ENCODE measurements at regions not wholly inside any gene's neighbourhood (a gene's known extent, or its start where the extent isn't known, plus 50 kb on each side); places are given as distances from the start of the nearest gene placed in this dataset.
A peak's percentile ranks its signal among the peaks of the same experiment; 100 is the strongest.

GRCh38 chr12:28937196-28937595, 211.9 kb upstream of the FAR2 start:
- peak in 1 of 2 experiments; percentile 40 for DNase-seq (ENCODE audit: low read depth in 2 of 2)

DNA sequence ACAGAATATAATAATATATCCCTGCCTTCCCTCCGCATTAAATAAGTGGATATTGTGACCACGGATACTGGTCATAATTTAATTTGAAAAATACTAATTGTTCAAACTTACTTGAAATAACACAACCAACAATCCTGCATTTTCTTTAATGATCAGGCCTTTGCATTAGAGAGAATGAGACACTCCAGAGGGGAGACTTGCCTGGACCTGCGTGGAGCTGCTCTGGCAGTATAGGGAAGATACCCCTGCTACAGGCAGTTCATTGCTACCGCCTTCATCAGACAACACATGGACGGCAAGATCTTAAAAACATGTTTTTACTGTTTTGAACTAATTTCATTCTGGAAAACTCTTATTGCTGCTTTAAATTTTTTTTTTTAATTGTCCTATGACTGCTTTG, 211.0 kb upstream of the FAR2 start:
- no peak for DNase-seq (ENCODE audit: low read depth in 2 of 2)

DNA sequence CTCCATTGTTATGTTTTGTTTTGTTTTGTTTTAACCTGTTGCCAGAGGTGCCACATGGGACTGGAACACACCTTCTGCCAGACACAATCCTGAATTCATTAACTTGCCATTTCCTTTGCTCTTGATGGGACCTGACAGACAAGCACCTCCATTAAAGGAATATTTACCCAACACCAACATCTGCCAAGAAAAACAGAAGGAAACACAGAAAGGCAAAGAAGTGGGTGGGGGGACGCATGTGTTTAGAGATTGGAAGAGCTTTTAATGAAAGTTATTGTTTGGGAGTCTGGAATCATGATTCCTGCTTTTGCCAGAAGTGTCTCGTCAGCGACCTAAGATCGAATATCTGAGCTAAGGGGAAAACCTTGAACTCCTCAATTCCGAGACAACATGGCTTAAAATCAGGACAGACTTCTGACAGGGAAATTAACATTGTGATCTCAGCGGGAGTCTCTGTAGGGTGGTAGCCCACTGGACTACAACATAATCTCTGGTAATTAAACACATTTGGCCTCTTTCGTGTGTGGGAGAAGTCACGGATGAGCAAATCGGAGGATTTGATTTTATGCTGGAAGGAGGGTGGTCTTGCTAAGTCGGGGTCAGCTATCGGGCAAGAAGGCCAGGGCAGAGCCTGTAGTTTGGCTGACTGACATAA, 210.4 kb upstream of the FAR2 start:
- no peak for DNase-seq (ENCODE audit: low read depth in 2 of 2)

GRCh38 chr12:28939427-28939826, 209.7 kb upstream of the FAR2 start:
- DNase-seq (ENCODE audit: low read depth in 2 of 2) = no peak

DNA sequence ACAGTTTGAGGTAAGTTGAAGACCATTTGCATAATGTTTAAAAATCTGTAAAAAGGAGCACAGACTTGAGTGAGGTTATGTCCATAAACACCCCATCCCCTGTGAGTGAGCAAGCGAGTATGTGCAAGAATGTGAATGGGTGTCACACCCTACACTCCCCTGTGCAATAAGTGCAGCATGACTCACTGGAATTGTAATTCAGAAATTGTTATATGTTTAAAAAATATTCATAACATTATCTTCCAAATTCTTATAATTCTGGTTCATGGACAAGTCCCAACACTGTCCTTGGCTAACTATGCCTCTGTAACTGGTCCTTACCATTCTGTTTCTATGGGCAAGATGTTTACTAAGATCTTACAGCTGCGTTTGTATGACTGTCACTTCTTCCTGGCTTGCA, 207.8 kb upstream of the FAR2 start:
- DNase-seq (ENCODE audit: low read depth in 2 of 2) = no peak

DNA sequence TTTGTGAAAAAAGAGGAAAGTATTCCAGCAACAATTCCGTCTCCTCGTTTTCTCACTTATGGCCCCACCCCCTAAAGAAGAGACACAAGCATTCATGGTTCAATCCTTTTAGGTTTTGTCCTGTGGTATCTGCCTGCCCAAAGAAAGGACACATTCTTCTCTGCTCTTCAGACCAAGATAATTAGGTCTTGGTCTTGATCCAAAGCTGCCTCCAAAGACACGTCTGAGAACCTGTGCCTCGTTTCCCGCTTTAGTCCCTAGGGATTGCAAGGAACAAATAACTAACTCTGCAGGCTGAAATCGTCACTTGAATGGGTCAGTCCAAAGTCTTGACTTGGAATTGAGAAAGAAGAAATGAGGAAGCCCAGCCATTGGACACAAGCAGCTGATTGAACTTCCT, 202.7 kb upstream of the FAR2 start:
- DNase-seq (ENCODE audit: low read depth in 2 of 2) = no peak

DNA sequence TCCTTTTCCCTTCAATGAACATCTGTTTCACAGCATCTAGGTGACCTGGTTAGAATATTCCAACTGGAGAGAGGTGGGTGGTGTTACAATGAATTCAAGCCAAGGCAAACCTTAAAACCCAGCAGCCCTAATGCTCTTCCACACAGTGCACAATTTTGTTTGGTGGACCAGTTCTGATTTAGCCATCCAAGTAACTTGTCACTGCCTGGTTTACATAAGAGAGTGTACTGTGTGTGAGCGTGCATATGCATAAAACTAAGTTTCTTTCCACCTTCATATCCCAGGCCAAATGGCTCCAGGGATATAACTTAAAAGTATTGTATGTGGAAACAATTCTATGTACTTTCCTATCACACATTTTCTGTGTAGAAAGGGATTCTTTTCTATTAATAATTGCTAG, 200.4 kb upstream of the FAR2 start:
- DNase-seq (ENCODE audit: low read depth in 2 of 2) = no peak

DNA sequence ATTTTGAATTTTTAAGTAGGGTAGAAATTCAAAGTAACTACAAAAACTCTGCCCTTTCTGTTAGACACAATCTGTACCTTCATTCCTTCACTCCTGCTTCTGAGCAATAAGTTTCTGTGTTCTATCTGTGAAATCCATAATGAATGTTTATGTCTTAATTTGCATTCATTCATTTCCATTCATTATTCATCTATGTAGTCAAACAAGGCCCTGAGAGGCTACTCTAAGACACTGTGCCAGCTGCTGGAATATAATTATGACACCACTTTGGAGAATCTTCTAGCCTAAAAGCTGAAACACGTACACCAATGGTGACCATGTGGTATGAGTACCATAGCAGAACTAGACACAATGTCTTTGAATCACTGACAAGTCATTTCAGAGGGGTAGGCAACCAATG, 199.9 kb upstream of the FAR2 start:
- DNase-seq (ENCODE audit: low read depth in 2 of 2) = no peak

GRCh38 chr12:28950049-28950448, 199.0 kb upstream of the FAR2 start:
- no peak for DNase-seq (ENCODE audit: low read depth in 2 of 2)

GRCh38 chr12:28951935-28952334, 197.1 kb upstream of the FAR2 start:
- no peak for DNase-seq (ENCODE audit: low read depth in 2 of 2)

GRCh38 chr12:28954333-28954732, 194.7 kb upstream of the FAR2 start:
- no peak for DNase-seq (ENCODE audit: low read depth in 2 of 2)

GRCh38 chr12:28955491-28955890, 193.6 kb upstream of the FAR2 start:
- DNase-seq (ENCODE audit: low read depth in 2 of 2) = no peak

DNA sequence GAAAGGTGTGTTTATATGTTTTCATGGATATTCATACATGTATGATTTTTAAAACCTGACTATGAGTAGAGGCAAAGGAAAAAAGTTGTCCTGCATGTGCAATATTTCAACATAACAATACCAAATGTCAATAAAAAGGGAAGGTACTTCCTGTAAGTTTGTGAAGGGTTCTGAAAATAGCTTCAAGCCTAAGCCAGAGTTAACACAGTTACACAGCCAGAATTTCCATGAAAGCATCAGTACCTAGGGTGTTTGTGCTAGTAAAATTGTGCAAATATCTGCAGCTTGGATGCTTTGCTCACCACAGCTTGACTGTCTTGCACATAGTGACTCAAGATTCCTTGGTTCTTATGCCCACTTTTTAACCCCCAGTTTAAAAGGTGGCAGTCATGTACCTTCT, 193.1 kb upstream of the FAR2 start:
- no peak for DNase-seq (ENCODE audit: low read depth in 2 of 2)

DNA sequence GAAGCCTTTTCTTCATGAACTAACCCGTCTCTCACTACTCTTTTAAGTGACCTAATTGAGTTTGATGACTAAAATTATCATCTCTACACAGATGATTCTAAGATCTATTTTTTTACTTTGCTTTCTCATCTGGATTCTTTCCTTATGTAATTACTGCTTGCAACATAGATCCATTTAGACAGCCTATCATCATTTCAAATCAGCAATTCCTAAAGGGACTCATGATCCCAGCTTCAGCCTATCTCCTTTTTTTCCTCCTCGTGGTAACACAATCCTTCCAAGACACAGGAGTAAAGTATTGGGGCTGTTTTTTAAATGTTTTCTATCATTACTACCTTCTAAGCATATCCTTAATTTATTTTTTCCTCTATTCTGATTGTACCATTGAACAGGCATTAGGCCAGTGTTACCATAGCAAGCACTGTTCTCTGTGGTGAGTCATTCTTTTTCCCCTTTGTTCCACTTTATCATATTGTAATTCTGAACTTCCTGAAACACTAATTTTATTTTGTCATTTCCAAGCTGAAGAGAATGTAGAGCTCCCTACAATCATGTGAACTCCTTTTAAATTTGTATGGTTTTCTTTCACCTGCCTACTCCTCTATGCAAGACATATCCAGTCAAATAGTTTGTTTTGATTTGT, 190.4 kb upstream of the FAR2 start:
- no peak for DNase-seq (ENCODE audit: low read depth in 2 of 2)

GRCh38 chr12:28961948-28962384, 187.1 kb upstream of the FAR2 start:
- no peak for DNase-seq (ENCODE audit: low read depth in 2 of 2)

GRCh38 chr12:28963554-28963953, 185.5 kb upstream of the FAR2 start:
- no peak for DNase-seq (ENCODE audit: low read depth in 2 of 2)

DNA sequence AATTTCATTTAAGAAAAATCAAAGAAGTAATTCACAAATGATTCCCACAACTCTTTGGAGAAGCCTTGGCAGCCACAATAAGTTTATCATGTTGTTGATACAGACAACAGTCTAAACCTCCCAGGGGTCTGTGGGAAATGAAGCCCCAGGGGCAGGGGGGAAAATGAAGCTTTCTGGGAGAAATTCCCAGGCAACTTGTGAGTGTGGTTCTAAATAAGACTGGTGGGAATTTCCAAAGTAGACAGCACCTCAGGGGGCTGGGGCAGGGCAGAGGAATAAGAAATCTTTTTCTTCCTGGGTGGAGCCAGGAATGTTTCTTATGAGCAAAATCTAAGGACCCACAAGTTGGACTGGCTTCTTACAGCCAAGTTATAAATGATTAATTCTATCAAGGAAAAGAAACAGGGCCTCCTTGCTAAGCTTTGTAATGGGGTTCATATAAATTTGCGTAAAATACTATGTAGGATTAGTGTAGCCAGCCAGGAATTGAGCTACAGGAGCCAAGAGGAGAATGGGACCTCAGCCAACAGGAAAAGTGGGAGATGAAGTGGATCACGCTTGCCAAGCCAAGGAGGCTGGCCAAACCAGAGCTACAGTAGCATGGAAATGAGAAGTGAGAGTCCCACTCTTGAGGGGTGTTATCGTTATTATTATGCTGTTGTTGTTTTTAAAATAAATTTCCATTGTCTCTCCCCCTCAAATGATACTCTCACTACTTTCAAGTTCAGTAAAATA, 182.9 kb upstream of the FAR2 start:
- no peak for DNase-seq (ENCODE audit: low read depth in 2 of 2)

DNA sequence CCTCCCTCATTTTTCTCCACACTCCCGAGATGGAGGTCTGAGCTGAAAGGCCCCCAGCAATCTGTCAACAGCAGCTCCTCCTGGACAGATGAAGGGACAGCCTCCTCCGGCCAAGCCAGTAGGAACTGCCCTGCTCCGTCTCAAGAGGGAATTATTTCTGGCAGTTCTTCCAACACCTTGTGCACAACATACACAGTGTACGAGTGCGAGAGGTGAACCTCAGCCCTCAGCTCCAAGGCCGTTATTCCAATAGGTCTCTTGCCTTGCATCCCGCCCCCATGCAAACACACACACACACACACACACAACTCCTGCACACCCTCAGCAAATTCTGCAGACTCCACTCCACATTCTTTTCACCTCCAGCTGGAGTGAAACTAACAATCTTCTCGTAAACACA, 181.7 kb upstream of the FAR2 start:
- DNase-seq (ENCODE audit: low read depth in 2 of 2) = no peak

DNA sequence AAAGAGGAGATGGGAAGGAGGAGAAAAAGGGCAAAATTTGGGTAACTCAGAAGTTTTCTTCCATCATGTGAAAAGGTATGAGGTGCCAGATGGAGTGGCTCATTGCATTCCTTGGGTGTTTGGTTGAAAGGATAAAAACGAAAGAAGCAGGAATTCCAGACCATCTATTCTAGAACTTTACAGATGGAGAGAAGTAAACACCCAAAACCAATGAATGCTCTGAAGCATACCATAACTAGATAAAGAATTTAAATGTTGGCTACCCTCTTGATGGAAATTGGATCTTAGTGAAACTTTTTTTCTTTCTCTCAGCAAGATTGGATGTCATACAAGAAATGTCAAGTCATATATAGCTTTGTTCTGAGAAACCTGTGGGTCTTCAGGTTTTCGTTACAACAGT, 175.6 kb upstream of the FAR2 start:
- no peak for DNase-seq (ENCODE audit: low read depth in 2 of 2)

- no peak for DNase-seq (ENCODE audit: low read depth in 2 of 2)
Measured at GRCh38 chr12:28974166-28974565, 174.9 kb upstream of the FAR2 start.

DNA sequence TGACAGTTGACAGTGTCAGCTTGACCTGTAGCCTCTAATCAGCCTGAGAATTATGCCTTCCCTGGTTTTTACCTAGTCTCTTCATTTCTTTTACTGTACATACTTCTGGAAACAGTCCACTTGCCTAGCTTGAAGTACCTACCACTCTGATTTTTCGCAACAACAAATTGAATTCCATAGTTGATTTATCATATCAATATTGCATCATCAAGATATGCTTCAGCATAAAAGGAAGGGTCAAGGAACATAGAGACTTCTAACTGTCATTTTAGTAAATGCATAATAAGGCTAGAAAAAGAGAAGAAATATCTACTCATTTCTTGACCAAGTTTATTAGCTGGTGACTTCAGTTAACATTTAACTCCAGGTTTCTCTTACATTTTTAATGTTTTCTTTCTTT, 174.2 kb upstream of the FAR2 start:
- no peak for DNase-seq (ENCODE audit: low read depth in 2 of 2)

DNA sequence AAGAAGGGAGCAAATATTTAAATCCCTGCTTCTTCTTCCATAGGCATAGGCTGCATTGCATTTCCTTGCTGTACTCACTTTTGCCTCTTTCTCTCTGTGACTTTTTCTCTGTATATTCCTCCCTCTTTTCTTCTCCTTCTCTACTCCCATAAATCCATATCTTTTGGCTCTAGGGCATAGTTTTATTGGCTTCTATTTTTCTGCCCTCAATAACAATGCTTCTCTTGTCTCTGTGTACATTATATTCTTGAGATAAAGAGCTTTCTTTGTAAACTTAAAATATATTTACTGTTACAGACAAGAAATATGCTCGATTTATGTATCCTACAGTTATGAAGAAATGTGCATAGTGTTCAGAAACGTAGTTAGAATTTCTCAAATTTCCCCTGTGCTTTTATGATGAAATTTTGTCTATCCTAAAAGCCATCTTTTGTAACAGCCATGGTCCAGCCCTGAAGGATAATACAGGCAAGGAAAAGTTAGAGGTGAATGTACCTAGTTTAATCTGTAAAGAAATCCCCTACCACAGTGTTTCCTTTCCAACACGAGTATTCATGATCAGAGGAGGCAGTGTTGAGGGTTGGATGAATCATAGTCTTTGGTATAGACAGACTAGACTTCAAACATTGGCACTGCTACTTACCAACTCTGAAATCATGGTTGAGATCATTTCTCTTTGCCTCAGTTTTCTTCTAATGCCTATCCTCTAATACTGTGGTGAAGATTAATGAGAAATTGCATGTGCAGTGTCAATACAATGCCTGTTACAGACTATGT, 173.3 kb upstream of the FAR2 start:
- DNase-seq (ENCODE audit: low read depth in 2 of 2) = no peak

Measured in fibroblast of skin of left quadriceps (primary cell).